ENCODE measurements at regions not wholly inside any gene's neighbourhood (a gene's known extent, or its start where the extent isn't known, plus 50 kb on each side); places are given as distances from the start of the nearest gene placed in this dataset. TPM values are rescaled to one million over a fixed set of nuclear protein-coding genes. Genes with fewer than 3 reads are reported as not detected.

DNA sequence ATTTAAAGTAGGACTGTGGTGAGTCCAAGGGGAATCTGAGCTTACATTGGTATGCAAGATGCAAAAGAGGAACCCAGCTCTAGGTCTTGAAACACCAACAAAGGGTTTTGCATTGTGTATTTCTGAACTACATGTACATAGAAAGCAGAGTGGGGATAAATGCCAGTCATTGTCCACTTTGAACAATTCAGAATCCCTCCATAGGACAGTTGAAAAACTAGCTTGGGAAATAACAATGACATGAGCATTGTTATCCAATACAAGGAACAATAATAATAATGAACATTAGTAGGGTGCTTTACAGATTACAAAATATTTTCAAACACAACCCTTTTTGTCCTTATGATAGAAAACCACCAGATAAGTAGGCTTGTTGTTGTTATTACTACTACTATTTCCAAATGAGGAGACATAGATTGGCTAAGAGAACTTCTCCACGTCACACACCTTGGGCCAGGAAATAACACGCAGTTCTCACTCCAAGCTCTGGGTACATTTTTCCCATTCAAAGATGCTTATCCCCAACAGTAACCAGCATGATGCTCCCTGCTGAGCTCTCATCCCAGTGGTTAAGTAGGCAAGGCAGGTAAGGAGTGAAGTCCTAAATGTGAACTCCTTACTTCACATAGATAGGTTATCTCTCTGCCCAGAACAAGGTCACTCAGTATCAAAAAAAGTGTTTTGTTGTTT lies 51.7 kb upstream of the RASSF8 start:
- Histone ChIP-seq H2AK5ac (ENCODE audit: low read length, severe bottlenecking) (no peak overlapping the region), H3K18ac (ENCODE audit: low read depth in 1 of 2, low read length in 2 of 2) (no peak overlapping the region), H3K27ac (ENCODE audit: low read length, poor library complexity, severe bottlenecking) (no peak overlapping the region), H3K79me1 (replicated peaks; ENCODE audit: low read length, poor library complexity, severe bottlenecking) (no peaks in the 10 kb centered on the region), H3K23ac (ENCODE audit: low read length in 2 of 2) (no peak overlapping the region), H2AFZ (ENCODE audit: low read depth, low read length) (no peak overlapping the region), H3K4me1 (ENCODE audit: control insufficient read depth, insufficient read depth, low read depth, low read length) (no peaks in the 10 kb centered on the region), H3K9me3 (ENCODE audit: control insufficient read depth, low read length) (no peaks in the 10 kb centered on the region), H3K14ac (ENCODE audit: low read length in 2 of 2) (no peak overlapping the region), H3K4ac (ENCODE audit: low read depth in 1 of 2, low read length in 2 of 2) (no peak overlapping the region), H3K27me3 (ENCODE audit: control insufficient read depth in 1 of 2, insufficient read depth in 1 of 2, low read length in 2 of 2) (no peaks in the 10 kb centered on the region), H2BK5ac (ENCODE audit: low read depth, low read length, poor library complexity, severe bottlenecking) (no peak overlapping the region), H3K4me2 (ENCODE audit: low read length, poor library complexity, severe bottlenecking) (peak overlapping the region; percentile 22), H3K4me3 (ENCODE audit: insufficient read depth in 1 of 2, low read depth in 1 of 2, low read length in 2 of 2) (no peak overlapping the region), H2BK120ac (ENCODE audit: low read depth, low read length) (no peak overlapping the region), H4K91ac (ENCODE audit: low read length) (no peak overlapping the region), H2BK12ac (ENCODE audit: low read length in 2 of 2) (no peak overlapping the region), H4K8ac (ENCODE audit: low read length) (no peak overlapping the region), H2BK15ac (ENCODE audit: low read depth, poor library complexity, severe bottlenecking) (no peak overlapping the region), H3K9ac (ENCODE audit: low read length) (no peak overlapping the region), H3K36me3 (ENCODE audit: control insufficient read depth in 1 of 2, insufficient read depth in 2 of 2, low read depth in 1 of 2, low read length in 2 of 2) (no peaks in the 10 kb centered on the region)
- DNase-seq: no peak
- no CpG with 5 or more reads among the region's 2 CpGs for WGBS

Small RNAs in the stretch of these regions (small RNA-seq; reads per million reads assigned to genes)
- not detected for gene RN7SKP262 (ENCODE audit: low read depth)
